Gastroesophageal sphincter (tissue), 4 donors: ENCODE measurements at regions not wholly inside any gene's neighbourhood (a gene's known extent, or its start where the extent isn't known, plus 50 kb on each side); places are given as distances from the start of the nearest gene placed in this dataset.

Experiments used
- ATAC-seq: fragments of 150-250 bp; one replicate; pipeline ENCODE4 v1.9.1; 2016; ENCODE audit warnings: mild to moderate bottlenecking, moderate library complexity
- H3K27ac ChIP-seq, 4 donors: fragments of 200-600 bp; sonication (generic) in 3 of 4; 1 replicate in 3 of 4; 2 replicates in 1 of 4; pipeline ENCODE4 v1.5.1; 2016 to 2019
- H3K27me3 ChIP-seq: fragments of 200-600 bp; sonication (generic); one replicate; pipeline ENCODE4 v1.5.1; 2019
- H3K36me3 ChIP-seq, 2 donors: fragments of 200-600 bp; sonication (generic); one replicate each; pipeline ENCODE4 v1.5.1; 2019; ENCODE audit warnings: control low read depth in 1 of 2
- H3K4me1 ChIP-seq, 3 donors: fragments of 200-600 bp; sonication (generic); 1 replicate in 2 of 3; 2 replicates in 1 of 3; pipeline ENCODE4 v1.5.1; 2016 to 2019; ENCODE audit warnings: control low read depth in 2 of 3
- H3K4me3 ChIP-seq, 2 donors: fragments of 200-600 bp; sonication (generic); one replicate each; pipeline ENCODE4 v1.5.1; 2019; ENCODE audit warnings: mild to moderate bottlenecking in 1 of 2, moderate library complexity in 1 of 2
- H3K9me3 ChIP-seq, 3 donors: fragments of 200-600 bp; sonication (generic); one replicate each; pipeline ENCODE4 v1.5.1; 2017 to 2019; ENCODE audit warnings: control low read depth in 2 of 3
- EP300 ChIP-seq: sonication (generic); formaldehyde crosslinking; IDR thresholded peaks from one replicate; pipeline ENCODE4 v1.6.1; 2017; ENCODE audit warnings: antibody characterized with exemption, mild to moderate bottlenecking
- POLR2A ChIP-seq, 2 donors: fragments of 450-650 bp; IDR thresholded peaks; one replicate each; pipeline ENCODE4 v1.6.1; 2017; ENCODE audit warnings: antibody characterized with exemption in 2 of 2, mild to moderate bottlenecking in 2 of 2, moderate library complexity in 1 of 2
- POLR2AphosphoS5 ChIP-seq: sonication (generic); formaldehyde crosslinking; IDR thresholded peaks from one replicate; pipeline ENCODE4 v1.6.1; 2017; ENCODE audit warnings: antibody characterized with exemption
- WGBS, 2 donors: methylation state at CpG; one replicate each; pipeline ENCODE4 v1.1.5; 2018; ENCODE audit warnings: low coverage in 1 of 2; 5-methylcytosine and 5-hydroxymethylcytosine counted together
- TF ChIP-seq, protein P1 (sequence below), 4 experiments: fragments of 200-600 bp in 2 of 4; fragments of 450-650 bp in 2 of 4; sonication (generic) in 1 of 4; IDR thresholded peaks; one replicate each; pipeline ENCODE4 v1.5.1; 2017 to 2019; ENCODE audit warnings: antibody characterized with exemption in 4 of 4, mild to moderate bottlenecking in 2 of 4, moderate library complexity in 2 of 4

DNA sequence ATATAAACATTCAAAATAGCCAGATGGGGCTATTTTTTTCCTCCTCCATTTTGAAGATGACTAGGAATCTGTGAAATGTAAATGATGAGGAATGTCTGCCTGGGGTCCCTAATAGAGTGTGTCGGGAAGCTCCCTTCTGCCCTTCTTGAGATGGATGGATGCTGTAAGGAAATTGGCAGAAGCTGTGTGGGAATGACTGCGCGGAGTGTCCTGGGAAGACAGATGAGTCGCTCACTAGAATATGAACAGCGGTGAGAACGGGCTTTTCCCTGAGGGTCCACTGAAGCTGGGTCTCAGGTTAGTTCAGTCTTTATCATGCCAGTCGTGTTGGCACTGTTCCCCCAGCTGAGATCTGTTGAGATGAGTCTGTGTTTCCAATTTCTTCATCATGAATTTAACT lies 75.1 kb upstream of the PLPP4 start:
- H3K4me1 ChIP-seq: no peaks in the 10 kb centered on the region
- H3K4me3 ChIP-seq: no peak overlapping the region
- no peak for ATAC-seq
- TF ChIP-seq, protein P1, sequence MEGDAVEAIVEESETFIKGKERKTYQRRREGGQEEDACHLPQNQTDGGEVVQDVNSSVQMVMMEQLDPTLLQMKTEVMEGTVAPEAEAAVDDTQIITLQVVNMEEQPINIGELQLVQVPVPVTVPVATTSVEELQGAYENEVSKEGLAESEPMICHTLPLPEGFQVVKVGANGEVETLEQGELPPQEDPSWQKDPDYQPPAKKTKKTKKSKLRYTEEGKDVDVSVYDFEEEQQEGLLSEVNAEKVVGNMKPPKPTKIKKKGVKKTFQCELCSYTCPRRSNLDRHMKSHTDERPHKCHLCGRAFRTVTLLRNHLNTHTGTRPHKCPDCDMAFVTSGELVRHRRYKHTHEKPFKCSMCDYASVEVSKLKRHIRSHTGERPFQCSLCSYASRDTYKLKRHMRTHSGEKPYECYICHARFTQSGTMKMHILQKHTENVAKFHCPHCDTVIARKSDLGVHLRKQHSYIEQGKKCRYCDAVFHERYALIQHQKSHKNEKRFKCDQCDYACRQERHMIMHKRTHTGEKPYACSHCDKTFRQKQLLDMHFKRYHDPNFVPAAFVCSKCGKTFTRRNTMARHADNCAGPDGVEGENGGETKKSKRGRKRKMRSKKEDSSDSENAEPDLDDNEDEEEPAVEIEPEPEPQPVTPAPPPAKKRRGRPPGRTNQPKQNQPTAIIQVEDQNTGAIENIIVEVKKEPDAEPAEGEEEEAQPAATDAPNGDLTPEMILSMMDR (IDR thresholded peaks at IDR 0.05): no peak
- TF ChIP-seq POLR2AphosphoS5 (no peak), POLR2A (IDR thresholded peaks at IDR 0.05) (no peak), EP300 (no peak)
- no peak overlapping the region for H3K27ac ChIP-seq
- peaks cover 12% of the 10 kb centered on the region for H3K27me3 ChIP-seq
- no peaks in the 10 kb centered on the region for H3K36me3 ChIP-seq
- WGBS, 2 donors: 49 to 73% methylated on average over 7 of the region's 7 CpGs
- H3K9me3 ChIP-seq: no peaks in the 10 kb centered on the region

GRCh38 chr10:120382360-120382759 lies 74.7 kb upstream of the PLPP4 start:
- H3K27ac ChIP-seq: no peak overlapping the region
- H3K4me1 ChIP-seq: no peaks in the 10 kb centered on the region
- H3K9me3 ChIP-seq: no peaks in the 10 kb centered on the region
- TF ChIP-seq EP300 (no peak), POLR2AphosphoS5 (no peak), POLR2A (IDR thresholded peaks at IDR 0.05) (no peak)
- TF ChIP-seq, protein P1 (IDR thresholded peaks at IDR 0.05): no peak
- no peak for ATAC-seq
- WGBS, 2 donors: no CpG with 5 or more reads among the region's 1 CpG
- no peaks in the 10 kb centered on the region for H3K36me3 ChIP-seq
- H3K4me3 ChIP-seq: no peak overlapping the region
- peaks cover 12% of the 10 kb centered on the region for H3K27me3 ChIP-seq

DNA sequence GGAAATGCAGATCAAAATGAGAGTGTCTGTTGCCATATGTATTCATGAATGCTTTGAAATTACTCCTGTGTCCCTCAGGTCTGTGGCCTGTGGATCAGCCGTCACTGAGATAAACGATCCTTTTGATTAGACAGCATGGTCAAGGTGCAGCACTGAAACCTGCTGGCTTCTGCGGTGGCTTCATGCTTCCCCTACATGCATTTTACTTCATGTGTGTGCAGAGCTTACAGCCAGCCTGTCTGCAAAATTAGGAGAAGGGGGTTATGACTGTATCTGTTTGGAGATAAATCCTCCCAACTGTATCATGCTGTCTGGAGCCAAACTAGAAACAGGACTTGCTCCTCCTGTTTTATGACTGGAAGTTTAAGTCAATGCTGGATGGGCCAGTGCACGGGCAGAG lies 71.0 kb upstream of the PLPP4 start:
- TF ChIP-seq, protein P1 (IDR thresholded peaks at IDR 0.05): no peak
- TF ChIP-seq POLR2A (IDR thresholded peaks at IDR 0.05) (no peak), POLR2AphosphoS5 (no peak), EP300 (no peak)
- Histone ChIP-seq H3K27me3 (peaks cover 8% of the 10 kb centered on the region), H3K4me1 (no peaks in the 10 kb centered on the region), H3K36me3 (no peaks in the 10 kb centered on the region), H3K27ac (no peak overlapping the region), H3K4me3 (no peak overlapping the region), H3K9me3 (no peaks in the 10 kb centered on the region)
- no peak for ATAC-seq
- 32 to 46% methylated on average over 4 of the region's 4 CpGs for WGBS, 2 donors

- Histone ChIP-seq H3K4me1 (no peaks in the 10 kb centered on the region), H3K27ac (no peak overlapping the region), H3K36me3 (no peaks in the 10 kb centered on the region), H3K9me3 (no peaks in the 10 kb centered on the region), H3K27me3 (peaks cover 8% of the 10 kb centered on the region), H3K4me3 (no peak overlapping the region)
- no peak for ATAC-seq
- TF ChIP-seq EP300 (no peak), POLR2AphosphoS5 (no peak), POLR2A (IDR thresholded peaks at IDR 0.05) (no peak)
- TF ChIP-seq, protein P1 (IDR thresholded peaks at IDR 0.05): no peak
Measured at GRCh38 chr10:120386896-120387295, 70.1 kb upstream of the PLPP4 start.

GRCh38 chr10:120387326-120387725 lies 69.7 kb upstream of the PLPP4 start:
- no peaks in the 10 kb centered on the region for H3K9me3 ChIP-seq
- ATAC-seq: no peak
- whole genome bisulfite sequencing, 2 donors: 57% methylated on average over 2 of the region's 2 CpGs; no CpG with 5 or more reads in 1 of the 2 donors
- H3K27me3 ChIP-seq: peaks cover 8% of the 10 kb centered on the region
- TF ChIP-seq POLR2AphosphoS5: no peak
- TF ChIP-seq EP300: no peak
- TF ChIP-seq, protein P1 (IDR thresholded peaks at IDR 0.05): no peak
- no peak for TF ChIP-seq POLR2A (IDR thresholded peaks at IDR 0.05)
- no peak overlapping the region for H3K27ac ChIP-seq
- H3K36me3 ChIP-seq: no peaks in the 10 kb centered on the region
- no peaks in the 10 kb centered on the region for H3K4me1 ChIP-seq
- H3K4me3 ChIP-seq: no peak overlapping the region
